GM23248 (cell line): ENCODE measurements at regions not wholly inside any gene's neighbourhood (a gene's known extent, or its start where the extent isn't known, plus 50 kb on each side); places are given as distances from the start of the nearest gene placed in this dataset.

ENCODE experiments used
- DNase-seq: peaks from one replicate; pipeline ENCODE4 v3.0.0-alpha.2; 2015
- H2AFZ ChIP-seq: fragments of 200-600 bp; sonication (generic); 2 replicates; pipeline ENCODE4 v1.6.1; 2016; ENCODE audit warnings: antibody characterized with exemption
- H3F3A ChIP-seq: fragments of 200-600 bp; sonication (generic); 2 replicates; pipeline ENCODE4 v1.6.1; 2016; ENCODE audit warnings: mild to moderate bottlenecking, antibody characterized with exemption, mixed run types; ENCODE audit not compliant: insufficient read depth
- H3K27ac ChIP-seq: fragments of 200-600 bp; sonication (generic); 2 replicates; pipeline ENCODE4 v1.5.1; 2016; ENCODE audit warnings: mild to moderate bottlenecking
- H3K27me3 ChIP-seq: fragments of 200-600 bp; sonication (generic); replicated peaks from 2 replicates; pipeline ENCODE4 v1.6.1; 2016; ENCODE audit warnings: mild to moderate bottlenecking; ENCODE audit not compliant: insufficient read depth
- H3K36me3 ChIP-seq: fragments of 200-600 bp; sonication (generic); 2 replicates; pipeline ENCODE4 v1.6.1; 2016; ENCODE audit warnings: low read depth, mild to moderate bottlenecking
- H3K4me1 ChIP-seq: fragments of 200-600 bp; sonication (generic); 2 replicates; pipeline ENCODE4 v1.6.1; 2016; ENCODE audit warnings: mild to moderate bottlenecking; ENCODE audit not compliant: insufficient read depth
- H3K4me2 ChIP-seq: fragments of 200-600 bp; sonication (generic); one replicate; pipeline ENCODE4 v1.6.1; 2016; ENCODE audit warnings: mild to moderate bottlenecking; ENCODE audit not compliant: unreplicated experiment
- H3K4me3 ChIP-seq: fragments of 200-600 bp; sonication (generic); 2 replicates; pipeline ENCODE4 v1.5.1; 2016; ENCODE audit warnings: mild to moderate bottlenecking
- H3K79me2 ChIP-seq: fragments of 200-600 bp; sonication (generic); 2 replicates; pipeline ENCODE4 v1.6.1; 2016; ENCODE audit warnings: mild to moderate bottlenecking; ENCODE audit not compliant: insufficient read depth
- H3K9ac ChIP-seq: fragments of 200-600 bp; sonication (generic); 2 replicates; pipeline ENCODE4 v1.6.1; 2016; ENCODE audit warnings: mild to moderate bottlenecking
- H3K9me2 ChIP-seq: fragments of 200-600 bp; sonication (generic); 2 replicates; pipeline ENCODE4 v1.6.1; 2016; ENCODE audit warnings: mixed run types, mild to moderate bottlenecking, moderate library complexity; ENCODE audit not compliant: insufficient read depth
- H3K9me3 ChIP-seq: fragments of 200-600 bp; sonication (generic); one replicate; pipeline ENCODE4 v1.6.1; 2017; ENCODE audit warnings: low read depth
- H4K20me1 ChIP-seq: fragments of 200-600 bp; sonication (generic); 2 replicates; pipeline ENCODE4 v1.6.0; 2016; ENCODE audit not compliant: insufficient read depth
- EZH2 ChIP-seq: fragments of 200-600 bp; sonication (generic); IDR thresholded peaks from 2 replicates; pipeline ENCODE4 v1.6.1; 2018; ENCODE audit warnings: antibody characterized with exemption, mild to moderate bottlenecking; ENCODE audit not compliant: insufficient read depth, poor library complexity, severe bottlenecking
- EZH2phosphoT487 ChIP-seq: fragments of 200-600 bp; sonication (generic); IDR thresholded peaks from 2 replicates; pipeline ENCODE4 v1.6.1; 2018; ENCODE audit warnings: antibody characterized with exemption, moderate library complexity, mild to moderate bottlenecking, low read depth; ENCODE audit not compliant: insufficient read depth
- WGBS, 2 experiments: methylation state at CpG; one replicate each; pipeline ENCODE4 v1.1.6; 2015 to 2017; ENCODE audit warnings: low lambda C conversion rate in 2 of 2, low coverage in 1 of 2; ENCODE audit errors: missing lambda C conversion rate in 2 of 2; 5-methylcytosine and 5-hydroxymethylcytosine counted together
- in situ Hi-C: fragments of 300-500 bp; cut with MboI; formaldehyde crosslinking; loops from 2 replicates; pipeline ENCODE4 v1.15.0; 2020

- TF ChIP-seq EZH2phosphoT487 (no peak), EZH2 (no peak)
- DNase-seq, result no peak
- Histone ChIP-seq H2AFZ (no peak overlapping the region), H3K4me2 (no peak overlapping the region), H3K79me2 (no peaks in the 10 kb centered on the region), H3K27me3 (no peaks in the 10 kb centered on the region), H3K4me3 (no peak overlapping the region), H4K20me1 (no peaks in the 10 kb centered on the region), H3K27ac (no peak overlapping the region), H3K4me1 (no peaks in the 10 kb centered on the region), H3K9me3 (no peaks in the 10 kb centered on the region), H3F3A (no peaks in the 10 kb centered on the region), H3K9me2 (no peaks in the 10 kb centered on the region), H3K9ac (no peak overlapping the region), H3K36me3 (no peaks in the 10 kb centered on the region)
- WGBS, 2 experiments, result 14 to 26% methylated on average over 1 of the region's 1 CpG
- in situ Hi-C loops, result no loop called here
These were observed 84.5 kb upstream of the EYA4 start for GRCh38 chr6:133156689-133157088.

- Histone ChIP-seq H3K27me3 (no peaks in the 10 kb centered on the region), H3K9me3 (no peaks in the 10 kb centered on the region), H3F3A (no peaks in the 10 kb centered on the region), H3K9ac (no peak overlapping the region), H3K9me2 (no peaks in the 10 kb centered on the region), H3K4me2 (no peak overlapping the region), H3K79me2 (no peaks in the 10 kb centered on the region), H3K4me3 (no peak overlapping the region), H4K20me1 (no peaks in the 10 kb centered on the region), H3K4me1 (no peaks in the 10 kb centered on the region), H3K27ac (no peak overlapping the region), H2AFZ (no peak overlapping the region), H3K36me3 (no peaks in the 10 kb centered on the region)
- WGBS, 2 experiments, result 77 to 81% methylated on average over 2 of the region's 2 CpGs
- TF ChIP-seq EZH2phosphoT487, result no peak
- no peak for TF ChIP-seq EZH2
- no peak for DNase-seq
- in situ Hi-C loops, result no loop called here
These were observed 83.2 kb upstream of the EYA4 start for GRCh38 chr6:133157995-133158394.

GRCh38 chr6:133159255-133159795 is 81.8 kb upstream of the EYA4 start:
- no peaks in the 10 kb centered on the region for H3K36me3 ChIP-seq
- no peak for DNase-seq
- no peaks in the 10 kb centered on the region for H3K9me3 ChIP-seq
- H3K9me2 ChIP-seq, result no peaks in the 10 kb centered on the region
- H3K4me3 ChIP-seq, result no peak overlapping the region
- H3K27ac ChIP-seq, result no peak overlapping the region
- H3K27me3 ChIP-seq, result no peaks in the 10 kb centered on the region
- H3K79me2 ChIP-seq, result no peaks in the 10 kb centered on the region
- H3K4me2 ChIP-seq, result no peak overlapping the region
- TF ChIP-seq EZH2 (no peak), EZH2phosphoT487 (no peak)
- 69 to 77% methylated on average over 2 of the region's 2 CpGs for WGBS, 2 experiments
- H2AFZ ChIP-seq, result no peak overlapping the region
- in situ Hi-C loops, result no loop called here
- H4K20me1 ChIP-seq, result no peaks in the 10 kb centered on the region
- no peaks in the 10 kb centered on the region for H3F3A ChIP-seq
- no peak overlapping the region for H3K9ac ChIP-seq
- no peaks in the 10 kb centered on the region for H3K4me1 ChIP-seq

GRCh38 chr6:133160536-133160935 is 80.6 kb upstream of the EYA4 start:
- H2AFZ ChIP-seq, result no peak overlapping the region
- no peak overlapping the region for H3K9ac ChIP-seq
- H3K9me3 ChIP-seq, result no peaks in the 10 kb centered on the region
- H3K27ac ChIP-seq, result no peak overlapping the region
- no peaks in the 10 kb centered on the region for H3F3A ChIP-seq
- H3K9me2 ChIP-seq, result no peaks in the 10 kb centered on the region
- no peak overlapping the region for H3K4me3 ChIP-seq
- 3 to 4% methylated on average over 2 of the region's 2 CpGs for WGBS, 2 experiments
- no peaks in the 10 kb centered on the region; the same call in 1 of the 2 replicates for H3K27me3 ChIP-seq
- no peaks in the 10 kb centered on the region for H4K20me1 ChIP-seq
- H3K4me2 ChIP-seq, result no peak overlapping the region
- no peaks in the 10 kb centered on the region for H3K36me3 ChIP-seq
- in situ Hi-C loops, result no loop called here
- H3K79me2 ChIP-seq, result no peaks in the 10 kb centered on the region
- no peak for TF ChIP-seq EZH2
- TF ChIP-seq EZH2phosphoT487, result no peak
- H3K4me1 ChIP-seq, result no peaks in the 10 kb centered on the region
- peak; percentile 15 for DNase-seq

GRCh38 chr6:133165235-133165634 is 75.9 kb upstream of the EYA4 start:
- no peak for DNase-seq
- Histone ChIP-seq H3K9me2 (no peaks in the 10 kb centered on the region), H3K4me2 (no peak overlapping the region), H3K79me2 (no peaks in the 10 kb centered on the region), H2AFZ (no peak overlapping the region), H3K27me3 (no peaks in the 10 kb centered on the region; the same call in 1 of the 2 replicates), H3K4me3 (no peak overlapping the region), H3K9me3 (no peaks in the 10 kb centered on the region), H4K20me1 (no peaks in the 10 kb centered on the region), H3K27ac (no peak overlapping the region), H3K9ac (no peak overlapping the region), H3K36me3 (no peaks in the 10 kb centered on the region), H3F3A (no peaks in the 10 kb centered on the region), H3K4me1 (no peaks in the 10 kb centered on the region)
- in situ Hi-C loops, result no loop called here
- no peak for TF ChIP-seq EZH2phosphoT487
- TF ChIP-seq EZH2, result no peak
